K562 (cell line): ENCODE measurements at regions not wholly inside any gene's neighbourhood (a gene's known extent, or its start where the extent isn't known, plus 50 kb on each side); places are given as distances from the start of the nearest gene placed in this dataset.
A peak's percentile ranks its signal among the peaks of the same experiment; 100 is the strongest.

Experiments used
- ATAC-seq: fragments of 200-7000 bp; cut with Tn5 transposase; 3 replicates; pipeline ENCODE4 v1.9.1; 2020; ENCODE audit warnings: moderate library complexity
- BruUV-seq: library from RNA; stranded (reverse); fragments of 400-500 nt; replicated peaks from 2 replicates; lab custom pipeline; 2021; lab: Mats Ljungman, UMichigan
- CTCF ChIA-PET: fragments of 300-600 bp; formaldehyde crosslinking; extraction: SDS; loops from one replicate; lab custom pipeline; 2021; ENCODE audit warnings: low intra/inter-chr PET ratio; lab: Yijun Ruan, JAX
- POLR2A ChIA-PET: fragments of 300-600, 350-650 bp; sonication (Branson Sonifier 250); formaldehyde crosslinking; extraction: SDS; loops from one replicate; lab custom pipeline; 2021; ENCODE audit warnings: antibody characterized with exemption, inconsistent platforms; lab: Yijun Ruan, JAX
- DNase-seq, 4 experiments: peaks; one replicate each; pipeline versions ENCODE4 v3.0.0 to v3.0.0-alpha.2; 2011 to 2018; ENCODE audit warnings: low spot score in 3 of 4, mixed read lengths in 3 of 4; ENCODE audit errors: extremely low read depth in 1 of 4
- FAIRE-seq: peaks from 2 replicates; lab custom pipeline; 2011; peaks lifted over from hg19 to GRCh38; lab: Jason Lieb, UNC
- H2AFZ ChIP-seq: 2 replicates; pipeline ENCODE4 v1.6.0; 2011; ENCODE audit warnings: low read depth, low read length, control low read depth, inconsistent platforms
- H3K27ac ChIP-seq: fragments of 200-600 bp; 3 replicates; pipeline ENCODE4 v1.8.0; 2011; ENCODE audit warnings: low read depth, mild to moderate bottlenecking, control low read depth, inconsistent platforms, low read length, moderate library complexity, mixed read lengths; ENCODE audit errors: extremely low read depth
- H3K27me3 ChIP-seq, 2 experiments: fragments of 300-600 bp in 1 of 2; 2 replicates in 1 of 2; 3 replicates in 1 of 2; pipeline versions ENCODE4 v1.6.0 to v1.8.0; 2011; ENCODE audit warnings: inconsistent platforms in 2 of 2, low read length in 2 of 2, mild to moderate bottlenecking in 1 of 2, mixed read lengths in 1 of 2, moderate library complexity in 1 of 2; ENCODE audit not compliant: control insufficient read depth in 2 of 2, insufficient read depth in 2 of 2
- H3K36me3 ChIP-seq: fragments of 300-600 bp; 3 replicates; pipeline ENCODE4 v1.8.0; 2011; ENCODE audit warnings: mild to moderate bottlenecking, low read length, inconsistent platforms; ENCODE audit not compliant: control insufficient read depth, insufficient read depth
- H3K4me1 ChIP-seq, 2 experiments: fragments of 200-600 bp in 1 of 2; replicated peaks in 1 of 2; 2 replicates in 1 of 2; 3 replicates in 1 of 2; pipeline versions ENCODE4 v1.5.1 to v1.8.0; 2011; ENCODE audit warnings: inconsistent platforms in 2 of 2, low read length in 2 of 2, mild to moderate bottlenecking in 1 of 2, mixed read lengths in 1 of 2, moderate library complexity in 1 of 2; ENCODE audit not compliant: control insufficient read depth in 2 of 2, insufficient read depth in 2 of 2
- H3K4me2 ChIP-seq: 2 replicates; pipeline ENCODE4 v1.6.1; 2011; ENCODE audit warnings: low read length, control low read depth, inconsistent platforms, mixed read lengths; ENCODE audit not compliant: insufficient read depth
- H3K4me3 ChIP-seq: fragments of 200-600 bp; sonication (generic), shearing (Covaris generic); 2 replicates; pipeline ENCODE4 v1.5.1; 2016; ENCODE audit warnings: control low read depth, inconsistent platforms
- H3K79me2 ChIP-seq: fragments of 200-600 bp; 3 replicates; pipeline ENCODE4 v1.8.0; 2011; ENCODE audit warnings: low read length, inconsistent platforms; ENCODE audit not compliant: control insufficient read depth, insufficient read depth
- H3K9ac ChIP-seq, 2 experiments: 2 replicates each; pipeline versions ENCODE4 v1.6.0 to v1.6.1; 2011; ENCODE audit warnings: low read depth in 2 of 2, low read length in 2 of 2, control low read depth in 1 of 2, inconsistent platforms in 1 of 2, mild to moderate bottlenecking in 1 of 2, mixed read lengths in 1 of 2; ENCODE audit not compliant: insufficient read depth in 1 of 2
- H3K9me1 ChIP-seq: one replicate; pipeline ENCODE4 v1.6.0; 2011; ENCODE audit warnings: inconsistent platforms, mild to moderate bottlenecking, low read length, moderate library complexity; ENCODE audit not compliant: control insufficient read depth, insufficient read depth
- H3K9me3 ChIP-seq: replicated peaks from 2 replicates; pipeline ENCODE4 v1.5.1; 2011; ENCODE audit warnings: low read depth, low read length, inconsistent platforms; ENCODE audit not compliant: control insufficient read depth, insufficient read depth
- H4K20me1 ChIP-seq: replicated peaks from 2 replicates; pipeline ENCODE4 v1.6.1; 2011; ENCODE audit warnings: low read length, inconsistent platforms, mixed read lengths; ENCODE audit not compliant: control insufficient read depth, insufficient read depth
- CREB5 ChIP-seq: fragments of 250-450 bp; sonication (Bioruptor Pico); IDR thresholded peaks from 2 replicates; pipeline ENCODE4 v1.5.0; 2020; ENCODE audit warnings: mild to moderate bottlenecking
- FOXJ3 ChIP-seq: sonication (generic); formaldehyde crosslinking; IDR thresholded peaks from 2 replicates; pipeline ENCODE4 v1.4.0; 2020; ENCODE audit warnings: mild to moderate bottlenecking, missing genetic modification reagents
- FOXM1 ChIP-seq, 2 experiments: fragments of 450-650 bp in 1 of 2; sonication (generic) in 1 of 2; formaldehyde crosslinking in 1 of 2; IDR thresholded peaks; 2 replicates each; pipeline versions ENCODE4 v1.6.1 to v1.9.0; 2017 to 2022; ENCODE audit warnings: low read depth in 2 of 2, mild to moderate bottlenecking in 2 of 2, missing genetic modification reagents in 1 of 2, moderate library complexity in 1 of 2
- KDM1A ChIP-seq, 2 experiments: fragments of 450-650 bp; IDR thresholded peaks; 2 replicates each; pipeline ENCODE4 v1.6.1; 2016; ENCODE audit warnings: mild to moderate bottlenecking in 2 of 2
- KLF13 ChIP-seq: fragments of 450-650 bp; IDR thresholded peaks from 2 replicates; pipeline ENCODE4 v1.6.1; 2016; ENCODE audit warnings: missing genetic modification characterization, low read depth, mild to moderate bottlenecking, missing compliant biosample characterization, moderate library complexity, borderline replicate concordance
- LARP7 ChIP-seq: fragments of 450-650 bp; IDR thresholded peaks from 2 replicates; pipeline ENCODE4 v1.6.1; 2016
- MCM7 ChIP-seq, 2 experiments: fragments of 450-650 bp; IDR thresholded peaks; 2 replicates each; pipeline ENCODE4 v1.6.1; 2016 to 2018
- NBN ChIP-seq: fragments of 450-650 bp; IDR thresholded peaks from 2 replicates; pipeline ENCODE4 v1.6.1; 2016; ENCODE audit warnings: low read depth, mild to moderate bottlenecking
- NRF1 ChIP-seq, 2 experiments: fragments of 450-650 bp; IDR thresholded peaks in 1 of 2; conservative IDR thresholded peaks in 1 of 2; 2 replicates each; pipeline ENCODE4 v1.6.1; 2014; ENCODE audit warnings: mild to moderate bottlenecking in 2 of 2
- PHB2 ChIP-seq: fragments of 450-650 bp; IDR thresholded peaks from 2 replicates; pipeline ENCODE4 v1.6.1; 2017; ENCODE audit warnings: low read depth
- PHTF2 ChIP-seq: fragments of 250-450 bp; sonication (Bioruptor Pico); IDR thresholded peaks from 2 replicates; pipeline ENCODE4 v1.5.0; 2021; ENCODE audit warnings: mild to moderate bottlenecking
- POLR3G ChIP-seq: IDR thresholded peaks from 2 replicates; pipeline ENCODE4 v1.6.1; 2011; ENCODE audit not compliant: insufficient read length, insufficient replicate concordance; ENCODE audit errors: extremely low read depth
- RHOXF2B ChIP-seq: fragments of 250-450 bp; sonication (Bioruptor Pico); conservative IDR thresholded peaks from 2 replicates; pipeline ENCODE4 v1.5.1; 2021
- TCF7L2 ChIP-seq: fragments of 150-350 bp; IDR thresholded peaks from 2 replicates; pipeline ENCODE4 v1.6.1; 2016; ENCODE audit warnings: low read depth, mild to moderate bottlenecking, low read length, moderate library complexity
- THRA ChIP-seq: fragments of 450-650 bp; IDR thresholded peaks from 2 replicates; pipeline ENCODE4 v1.6.1; 2017; ENCODE audit warnings: mild to moderate bottlenecking, moderate library complexity
- ZBTB9 ChIP-seq: fragments of 450-650 bp; formaldehyde crosslinking; IDR thresholded peaks from 2 replicates; pipeline ENCODE4 v1.4.0; 2020; ENCODE audit warnings: mild to moderate bottlenecking, moderate library complexity
- ZNF24 ChIP-seq: fragments of 450-650 bp; IDR thresholded peaks from 2 replicates; pipeline ENCODE4 v1.6.1; 2016
- ZNF696 ChIP-seq: fragments of 250-450 bp; sonication (Bioruptor Pico); conservative IDR thresholded peaks from 2 replicates; pipeline ENCODE4 v1.4.0; 2020; ENCODE audit warnings: mild to moderate bottlenecking, moderate library complexity
- ZNF699 ChIP-seq: fragments of 250-450 bp; sonication (Bioruptor Pico); IDR thresholded peaks from 2 replicates; pipeline ENCODE4 v1.8.0; 2021; ENCODE audit warnings: mild to moderate bottlenecking, moderate library complexity; ENCODE audit not compliant: insufficient replicate concordance
- ZNF778 ChIP-seq: fragments of 450-650 bp; formaldehyde crosslinking; IDR thresholded peaks from 2 replicates; pipeline ENCODE4 v1.4.0; 2020; ENCODE audit warnings: mild to moderate bottlenecking, moderate library complexity
- WGBS: fragments of 100-300 bp; shearing (Covaris generic); methylation state at CpG from one replicate; pipeline ENCODE4 v1.1.6; 2016; ENCODE audit warnings: low coverage, mixed read lengths; ENCODE audit not compliant: insufficient coverage; ENCODE audit errors: missing lambda C conversion rate; 5-methylcytosine and 5-hydroxymethylcytosine counted together
- in situ Hi-C: fragments of 300-500 bp; cut with MboI; formaldehyde crosslinking; loops from 4 replicates; pipeline ENCODE4 v1.15.0; 2018; ENCODE audit warnings: inconsistent platforms, mixed read lengths
- intact Hi-C: fragments of 100-400 bp; cut with micrococcal nuclease; formaldehyde crosslinking; loops from 2 replicates; pipeline ENCODE4 v1.14.2; 2022

- H3K4me1 ChIP-seq: peaks cover 0 to 9% of the 10 kb centered on the region in 2 experiments; a peak in 2 of 5 replicates
- no peaks in the 10 kb centered on the region for H4K20me1 ChIP-seq
- WGBS: 7% methylated on average over 5 of the region's 5 CpGs
- no peak overlapping the region for H3K4me3 ChIP-seq
- no TSS peak for BruUV-seq
- peak overlapping the region; percentile 81 for H2AFZ ChIP-seq
- ATAC-seq (no peak), DNase-seq (peak; percentile 20 to 57 (median 26)), FAIRE-seq (no peak)
- H3K9me1 ChIP-seq: no peaks in the 10 kb centered on the region
- no peak overlapping the region for H3K27ac ChIP-seq
- CTCF ChIA-PET: interaction anchor here (0.6 to 5.0 kb wide), 3 partner anchors 144 to 371 kb away, joined by 3 to 20 read pairs (median 7); no protein-coding TSS in a partner anchor
- H3K4me2 ChIP-seq: peak overlapping the region; percentile 29; the same call in 1 of the 2 replicates
- H3K79me2 ChIP-seq: no peaks in the 10 kb centered on the region
- H3K9ac ChIP-seq: no peak overlapping the region
- intact Hi-C loops (loop anchor here (1.0 to 5.0 kb wide), 3 partner anchors 85 to 144 kb away; no protein-coding TSS in a partner anchor), in situ Hi-C loops (no loop called here)
- POLR2A ChIA-PET: interaction anchor here (1.0 to 1.6 kb wide), 2 partner anchors 8 to 144 kb away, joined by 3 to 6 read pairs; no protein-coding TSS in a partner anchor
- H3K9me3 ChIP-seq: no peaks in the 10 kb centered on the region
- H3K27me3 ChIP-seq: no peaks in the 10 kb centered on the region
- no peaks in the 10 kb centered on the region for H3K36me3 ChIP-seq
- TF ChIP-seq PHTF2 (no peak), NBN (no peak), RHOXF2B (no peak), TCF7L2 (no peak), PHB2 (no peak), ZNF778 (CRISPR knock-in tag) (no peak), FOXJ3 (CRISPR knock-in tag) (no peak), KDM1A (IDR thresholded peaks at IDR 0.05) (no peak), ZBTB9 (CRISPR knock-in tag) (no peak), THRA (no peak), MCM7 (IDR thresholded peaks at IDR 0.05) (no peak), NRF1 (conservative IDR thresholded peaks at IDR 0.05 in 1 of 2, IDR thresholded peaks at IDR 0.05 in 1 of 2) (no peak), ZNF699 (CRISPR knock-in tag) (no peak), POLR3G (no peak), ZNF24 (no peak), CREB5 (CRISPR knock-in tag) (no peak), KLF13 (tag) (no peak), ZNF696 (CRISPR knock-in tag) (no peak), LARP7 (no peak), FOXM1 (IDR thresholded peaks at IDR 0.05; ENCODE audit: low read depth) (peak; percentile 33; the same call in 1 of the 2 replicates), FOXM1 (CRISPR knock-in tag; IDR thresholded peaks at IDR 0.05; ENCODE audit: low read depth) (no peak)
Observed at GRCh38 chrX:109856974-109857373, 123.9 kb upstream of the ACSL4 start.
